Neural cell (in vitro differentiated cells): ENCODE measurements at regions not wholly inside any gene's neighbourhood (a gene's known extent, or its start where the extent isn't known, plus 50 kb on each side); places are given as distances from the start of the nearest gene placed in this dataset.

ENCODE experiments used
- H2AFZ ChIP-seq: fragments of 200-600, 300-800 bp; sonication (generic), shearing (Covaris generic); 2 replicates; pipeline ENCODE4 v1.6.0; 2014; ENCODE audit warnings: low read depth, mild to moderate bottlenecking, antibody characterized with exemption, low read length, moderate library complexity
- H3F3A ChIP-seq: fragments of 200-600 bp; shearing (Covaris generic); 2 replicates; pipeline ENCODE4 v1.6.1; 2016; ENCODE audit warnings: mild to moderate bottlenecking, moderate library complexity, mixed read lengths, antibody characterized with exemption, low read length; ENCODE audit not compliant: insufficient read depth, poor library complexity, severe bottlenecking
- H3K27ac ChIP-seq: fragments of 200-600, 300-800 bp; sonication (generic), shearing (Covaris generic); 2 replicates; pipeline ENCODE4 v1.5.1; 2014; ENCODE audit warnings: mild to moderate bottlenecking, low read length, moderate library complexity
- H3K27me3 ChIP-seq: fragments of 300-800, 200-600 bp; sonication (generic), shearing (Covaris generic); 2 replicates; pipeline ENCODE4 v1.6.0; 2014; ENCODE audit warnings: mild to moderate bottlenecking, low read depth, low read length, moderate library complexity; ENCODE audit not compliant: insufficient read depth
- H3K36me3 ChIP-seq: fragments of 300-800, 200-600 bp; sonication (generic), shearing (Covaris generic); 2 replicates; pipeline ENCODE4 v1.5.1; 2014; ENCODE audit warnings: mild to moderate bottlenecking, antibody characterized with exemption, low read length, moderate library complexity; ENCODE audit not compliant: insufficient read depth
- H3K4me2 ChIP-seq: fragments of 300-800, 200-600 bp; sonication (generic), shearing (Covaris generic); 2 replicates; pipeline ENCODE4 v1.6.0; 2014; ENCODE audit warnings: mild to moderate bottlenecking, low read length
- H3K4me3 ChIP-seq: fragments of 300-800, 200-600 bp; sonication (generic), shearing (Covaris generic); 2 replicates; pipeline ENCODE4 v1.5.1; 2014; ENCODE audit warnings: mild to moderate bottlenecking, low read length, moderate library complexity
- H3K79me2 ChIP-seq: fragments of 200-600 bp; shearing (Covaris generic); replicated peaks from 2 replicates; pipeline ENCODE4 v1.6.0; 2014; ENCODE audit warnings: mild to moderate bottlenecking, low read length, moderate library complexity; ENCODE audit not compliant: insufficient read depth
- H3K9ac ChIP-seq: fragments of 300-800, 200-600 bp; sonication (generic), shearing (Covaris generic); 2 replicates; pipeline ENCODE4 v1.6.1; 2016; ENCODE audit warnings: mild to moderate bottlenecking, low read length, mixed read lengths
- H3K9me2 ChIP-seq: fragments of 200-600 bp; shearing (Covaris generic); 2 replicates; pipeline ENCODE4 v1.6.1; 2016; ENCODE audit warnings: mild to moderate bottlenecking, low read length, mixed read lengths; ENCODE audit not compliant: insufficient read depth
- H3K9me3 ChIP-seq: fragments of 200-600, 300-800 bp; sonication (generic), shearing (Covaris generic); 2 replicates; pipeline ENCODE4 v1.6.1; 2016; ENCODE audit warnings: mild to moderate bottlenecking, mixed run types, low read length, moderate library complexity, mixed read lengths
- H4K20me1 ChIP-seq: fragments of 200-600 bp; shearing (Covaris generic); 2 replicates; pipeline ENCODE4 v1.6.1; 2016; ENCODE audit warnings: mild to moderate bottlenecking, mixed run types; ENCODE audit not compliant: insufficient read depth
- EP300 ChIP-seq: fragments of 450-650 bp; conservative IDR thresholded peaks from 2 replicates; pipeline ENCODE4 v1.6.1; 2014; ENCODE audit warnings: antibody characterized with exemption, mild to moderate bottlenecking, moderate library complexity; ENCODE audit not compliant: poor library complexity, severe bottlenecking
- EZH2 ChIP-seq: fragments of 200-600, 300-800 bp; shearing (Covaris generic), sonication (generic); IDR thresholded peaks from 2 replicates; pipeline ENCODE4 v1.6.1; 2014; ENCODE audit warnings: antibody characterized with exemption, low read length, borderline replicate concordance, mild to moderate bottlenecking; ENCODE audit not compliant: insufficient read depth, poor library complexity, severe bottlenecking
- MXI1 ChIP-seq: fragments of 450-650 bp; conservative IDR thresholded peaks from 2 replicates; pipeline ENCODE4 v1.6.1; 2014; ENCODE audit warnings: antibody characterized with exemption, mild to moderate bottlenecking; ENCODE audit not compliant: poor library complexity, severe bottlenecking
- POLR2AphosphoS5 ChIP-seq: IDR thresholded peaks from 2 replicates; pipeline ENCODE4 v1.6.1; 2012
- RAD21 ChIP-seq: fragments of 450-650 bp; conservative IDR thresholded peaks from 2 replicates; pipeline ENCODE4 v1.6.1; 2014; ENCODE audit warnings: antibody characterized with exemption, mild to moderate bottlenecking, moderate library complexity
- REST ChIP-seq: IDR thresholded peaks from 2 replicates; pipeline ENCODE4 v1.6.1; 2012; ENCODE audit warnings: borderline replicate concordance
- SMC3 ChIP-seq: fragments of 450-650 bp; conservative IDR thresholded peaks from 2 replicates; pipeline ENCODE4 v1.6.1; 2014; ENCODE audit warnings: antibody characterized with exemption, mild to moderate bottlenecking, moderate library complexity; ENCODE audit not compliant: poor library complexity
- TAF1 ChIP-seq: IDR thresholded peaks from 2 replicates; pipeline ENCODE4 v1.6.1; 2012; ENCODE audit warnings: low read depth
- TF ChIP-seq, protein P1 (sequence below): fragments of 450-650 bp; IDR thresholded peaks from 2 replicates; pipeline ENCODE4 v1.5.1; 2014; ENCODE audit warnings: antibody characterized with exemption, mild to moderate bottlenecking, moderate library complexity; ENCODE audit not compliant: poor library complexity, severe bottlenecking

DNA sequence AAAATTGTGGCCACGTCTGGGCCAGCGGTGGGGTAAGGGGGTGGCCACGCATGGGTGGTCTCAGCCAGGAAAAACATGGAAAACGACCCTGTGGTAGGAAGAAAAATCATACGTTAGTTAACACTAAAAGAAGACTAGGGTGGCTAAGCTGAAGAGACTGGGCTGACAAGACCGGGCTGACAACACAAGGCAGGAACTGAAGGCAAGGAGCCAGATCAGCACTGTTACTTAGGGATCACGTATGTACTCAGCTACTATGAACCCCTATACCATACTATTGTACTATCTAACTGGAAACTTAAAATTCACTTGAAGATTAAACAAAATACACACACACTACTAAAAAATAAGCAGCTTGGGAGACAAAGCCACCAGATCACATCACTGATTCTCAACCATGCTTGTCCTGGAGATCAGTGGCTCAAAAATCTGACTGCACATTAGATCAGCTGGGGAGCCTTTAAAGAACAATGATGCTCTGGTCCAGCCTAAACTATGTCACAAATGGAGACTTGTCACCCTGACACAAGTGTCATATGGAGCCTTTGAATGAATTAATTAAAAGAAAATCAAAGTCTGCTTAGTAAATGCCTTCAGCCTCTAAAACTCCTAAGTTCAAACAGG, 442.2 kb downstream of the SHQ1 start:
- no peaks in the 10 kb centered on the region for H3K9me2 ChIP-seq
- TF ChIP-seq REST (no peak), RAD21 (no peak), SMC3 (no peak), MXI1 (no peak), POLR2AphosphoS5 (no peak), EP300 (no peak), TAF1 (no peak), EZH2 (no peak)
- TF ChIP-seq, protein P1, sequence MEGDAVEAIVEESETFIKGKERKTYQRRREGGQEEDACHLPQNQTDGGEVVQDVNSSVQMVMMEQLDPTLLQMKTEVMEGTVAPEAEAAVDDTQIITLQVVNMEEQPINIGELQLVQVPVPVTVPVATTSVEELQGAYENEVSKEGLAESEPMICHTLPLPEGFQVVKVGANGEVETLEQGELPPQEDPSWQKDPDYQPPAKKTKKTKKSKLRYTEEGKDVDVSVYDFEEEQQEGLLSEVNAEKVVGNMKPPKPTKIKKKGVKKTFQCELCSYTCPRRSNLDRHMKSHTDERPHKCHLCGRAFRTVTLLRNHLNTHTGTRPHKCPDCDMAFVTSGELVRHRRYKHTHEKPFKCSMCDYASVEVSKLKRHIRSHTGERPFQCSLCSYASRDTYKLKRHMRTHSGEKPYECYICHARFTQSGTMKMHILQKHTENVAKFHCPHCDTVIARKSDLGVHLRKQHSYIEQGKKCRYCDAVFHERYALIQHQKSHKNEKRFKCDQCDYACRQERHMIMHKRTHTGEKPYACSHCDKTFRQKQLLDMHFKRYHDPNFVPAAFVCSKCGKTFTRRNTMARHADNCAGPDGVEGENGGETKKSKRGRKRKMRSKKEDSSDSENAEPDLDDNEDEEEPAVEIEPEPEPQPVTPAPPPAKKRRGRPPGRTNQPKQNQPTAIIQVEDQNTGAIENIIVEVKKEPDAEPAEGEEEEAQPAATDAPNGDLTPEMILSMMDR = no peak
- H3K4me2 ChIP-seq = no peak overlapping the region
- H3K4me3 ChIP-seq = no peak overlapping the region
- H4K20me1 ChIP-seq = peaks cover 33% of the 10 kb centered on the region
- no peak overlapping the region for H2AFZ ChIP-seq
- no peaks in the 10 kb centered on the region for H3F3A ChIP-seq
- H3K27ac ChIP-seq = no peak overlapping the region
- H3K9ac ChIP-seq = no peak overlapping the region
- no peaks in the 10 kb centered on the region for H3K36me3 ChIP-seq
- peaks cover 99% of the 10 kb centered on the region for H3K79me2 ChIP-seq
- H3K27me3 ChIP-seq = no peaks in the 10 kb centered on the region
- no peaks in the 10 kb centered on the region for H3K9me3 ChIP-seq

- TF ChIP-seq REST (no peak), RAD21 (no peak), TAF1 (no peak), EZH2 (no peak), EP300 (no peak), MXI1 (no peak), SMC3 (no peak), POLR2AphosphoS5 (no peak)
- TF ChIP-seq, protein P1 = no peak
- Histone ChIP-seq H3K4me3 (no peak overlapping the region), H3K9me3 (no peaks in the 10 kb centered on the region), H3K27ac (no peak overlapping the region), H3K79me2 (peaks cover 99% of the 10 kb centered on the region), H3K9me2 (no peaks in the 10 kb centered on the region), H3K36me3 (no peaks in the 10 kb centered on the region), H3K4me2 (no peak overlapping the region), H3F3A (no peaks in the 10 kb centered on the region), H3K27me3 (no peaks in the 10 kb centered on the region), H2AFZ (no peak overlapping the region), H4K20me1 (peaks cover 13% of the 10 kb centered on the region), H3K9ac (no peak overlapping the region)
Measured at GRCh38 chr3:72401005-72401545, 447.2 kb downstream of the SHQ1 start.
